Astrocyte (in vitro differentiated cells and primary cell): ENCODE measurements at regions not wholly inside any gene's neighbourhood (a gene's known extent, or its start where the extent isn't known, plus 50 kb on each side); places are given as distances from the start of the nearest gene placed in this dataset.

Source experiments
- DNase-seq: peaks from one replicate; pipeline ENCODE4 v3.0.0-alpha.2; 2010; ENCODE audit warnings: low read depth
- FAIRE-seq: peaks from 2 replicates; lab custom pipeline; 2011; peaks lifted over from hg19 to GRCh38; lab: Jason Lieb, UNC
- H2AFZ ChIP-seq: 2 replicates; pipeline ENCODE4 v1.6.0; 2012; ENCODE audit warnings: low read depth, low read length, inconsistent platforms
- H3K27ac ChIP-seq: 2 replicates; pipeline ENCODE4 v1.5.1; 2011; ENCODE audit warnings: low read depth, low read length, inconsistent platforms
- H3K27me3 ChIP-seq: 2 replicates; pipeline ENCODE4 v1.6.0; 2011; ENCODE audit warnings: low read length, inconsistent platforms; ENCODE audit not compliant: insufficient read depth
- H3K36me3 ChIP-seq: 2 replicates; pipeline ENCODE4 v1.5.1; 2011; ENCODE audit warnings: low read length, inconsistent platforms; ENCODE audit not compliant: insufficient read depth
- H3K4me1 ChIP-seq: 2 replicates; pipeline ENCODE4 v1.5.1; 2011; ENCODE audit warnings: low read length, inconsistent platforms; ENCODE audit not compliant: insufficient read depth
- H3K4me2 ChIP-seq: 2 replicates; pipeline ENCODE4 v1.6.0; 2012; ENCODE audit warnings: low read length, inconsistent platforms
- H3K4me3 ChIP-seq: 2 replicates; pipeline ENCODE4 v1.5.1; 2011; ENCODE audit warnings: low read depth, mild to moderate bottlenecking, low read length, inconsistent platforms; ENCODE audit not compliant: insufficient read depth
- H3K79me2 ChIP-seq: 2 replicates; pipeline ENCODE4 v1.6.0; 2012; ENCODE audit warnings: mild to moderate bottlenecking, low read length, inconsistent platforms; ENCODE audit not compliant: insufficient read depth
- H3K9ac ChIP-seq: 2 replicates; pipeline ENCODE4 v1.6.0; 2012; ENCODE audit warnings: mild to moderate bottlenecking, low read length, inconsistent platforms
- H3K9me3 ChIP-seq: 2 replicates; pipeline ENCODE4 v1.5.1; 2012; ENCODE audit warnings: low read depth, mild to moderate bottlenecking, low read length, inconsistent platforms; ENCODE audit not compliant: insufficient read depth
- H4K20me1 ChIP-seq: 2 replicates; pipeline ENCODE4 v1.6.0; 2012; ENCODE audit warnings: low read length, inconsistent platforms; ENCODE audit not compliant: insufficient read depth
- H3K27ac Mint-ChIP-seq: one replicate; pipeline ENCODE4 v1.8.0; 2021; ENCODE audit warnings: mild to moderate bottlenecking, mixed read lengths; ENCODE audit not compliant: unreplicated experiment
- H3K27me3 Mint-ChIP-seq: one replicate; pipeline ENCODE4 v1.8.0; 2021; ENCODE audit warnings: low read depth, mixed read lengths; ENCODE audit not compliant: unreplicated experiment
- H3K36me3 Mint-ChIP-seq: one replicate; pipeline ENCODE4 v1.8.0; 2021; ENCODE audit warnings: low read depth, mixed read lengths; ENCODE audit not compliant: unreplicated experiment
- H3K4me1 Mint-ChIP-seq: one replicate; pipeline ENCODE4 v1.8.0; 2021; ENCODE audit warnings: low read depth, mixed read lengths; ENCODE audit not compliant: unreplicated experiment
- H3K4me3 Mint-ChIP-seq: one replicate; pipeline ENCODE4 v1.8.0; 2021; ENCODE audit warnings: mild to moderate bottlenecking, moderate library complexity, mixed read lengths; ENCODE audit not compliant: unreplicated experiment
- H3K9me3 Mint-ChIP-seq: one replicate; pipeline ENCODE4 v1.8.0; 2021; ENCODE audit warnings: mild to moderate bottlenecking, mixed read lengths; ENCODE audit not compliant: unreplicated experiment
- EZH2 ChIP-seq: IDR thresholded peaks from 2 replicates; pipeline ENCODE4 v1.6.1; 2012; ENCODE audit warnings: mild to moderate bottlenecking, low read length, inconsistent platforms; ENCODE audit not compliant: insufficient read depth
- TF ChIP-seq, protein P1 (sequence below): IDR thresholded peaks from 2 replicates; pipeline ENCODE4 v1.5.1; 2011; ENCODE audit warnings: low read depth, mild to moderate bottlenecking, inconsistent platforms, low read length, moderate library complexity; ENCODE audit not compliant: insufficient read depth

DNA sequence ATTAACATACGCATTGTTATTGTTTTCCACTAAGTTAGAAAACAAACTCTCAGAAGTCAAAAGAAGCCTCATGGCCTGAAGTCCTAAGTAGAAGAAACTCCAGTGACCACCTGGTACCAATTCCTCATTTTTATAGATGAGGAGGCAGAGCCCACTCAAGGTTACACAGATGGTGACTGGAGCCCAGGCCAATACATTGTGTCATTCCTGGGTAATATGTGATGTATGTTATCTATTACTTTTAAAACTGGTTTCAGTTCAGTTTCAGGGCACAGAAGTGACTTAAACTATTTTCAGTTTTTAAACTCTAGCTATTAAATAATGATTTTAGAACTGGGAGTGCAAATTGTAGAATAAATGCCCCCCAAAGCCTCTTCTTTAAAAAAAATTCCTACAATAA is 66.7 kb upstream of the STXBP5L start:
- Histone ChIP-seq H3K27ac (no peak overlapping the region), H3K9me3 (no peaks in the 10 kb centered on the region), H3K9ac (no peak overlapping the region), H3K79me2 (no peaks in the 10 kb centered on the region), H3K4me1 (no peaks in the 10 kb centered on the region), H3K4me3 (no peak overlapping the region), H3K4me2 (no peak overlapping the region), H3K27me3 (no peaks in the 10 kb centered on the region), H4K20me1 (no peaks in the 10 kb centered on the region), H3K36me3 (no peaks in the 10 kb centered on the region), H2AFZ (no peak overlapping the region)
- H3K36me3 Mint-ChIP-seq, result no peaks in the 10 kb centered on the region
- FAIRE-seq (no peak), DNase-seq (no peak)
- no peak overlapping the region for H3K27ac Mint-ChIP-seq
- no peaks in the 10 kb centered on the region for H3K27me3 Mint-ChIP-seq
- H3K4me3 Mint-ChIP-seq, result no peak overlapping the region
- no peak for TF ChIP-seq EZH2
- TF ChIP-seq, protein P1, sequence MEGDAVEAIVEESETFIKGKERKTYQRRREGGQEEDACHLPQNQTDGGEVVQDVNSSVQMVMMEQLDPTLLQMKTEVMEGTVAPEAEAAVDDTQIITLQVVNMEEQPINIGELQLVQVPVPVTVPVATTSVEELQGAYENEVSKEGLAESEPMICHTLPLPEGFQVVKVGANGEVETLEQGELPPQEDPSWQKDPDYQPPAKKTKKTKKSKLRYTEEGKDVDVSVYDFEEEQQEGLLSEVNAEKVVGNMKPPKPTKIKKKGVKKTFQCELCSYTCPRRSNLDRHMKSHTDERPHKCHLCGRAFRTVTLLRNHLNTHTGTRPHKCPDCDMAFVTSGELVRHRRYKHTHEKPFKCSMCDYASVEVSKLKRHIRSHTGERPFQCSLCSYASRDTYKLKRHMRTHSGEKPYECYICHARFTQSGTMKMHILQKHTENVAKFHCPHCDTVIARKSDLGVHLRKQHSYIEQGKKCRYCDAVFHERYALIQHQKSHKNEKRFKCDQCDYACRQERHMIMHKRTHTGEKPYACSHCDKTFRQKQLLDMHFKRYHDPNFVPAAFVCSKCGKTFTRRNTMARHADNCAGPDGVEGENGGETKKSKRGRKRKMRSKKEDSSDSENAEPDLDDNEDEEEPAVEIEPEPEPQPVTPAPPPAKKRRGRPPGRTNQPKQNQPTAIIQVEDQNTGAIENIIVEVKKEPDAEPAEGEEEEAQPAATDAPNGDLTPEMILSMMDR, result no peak
- H3K4me1 Mint-ChIP-seq, result peaks cover 2% of the 10 kb centered on the region
- H3K9me3 Mint-ChIP-seq, result no peaks in the 10 kb centered on the region

DNA sequence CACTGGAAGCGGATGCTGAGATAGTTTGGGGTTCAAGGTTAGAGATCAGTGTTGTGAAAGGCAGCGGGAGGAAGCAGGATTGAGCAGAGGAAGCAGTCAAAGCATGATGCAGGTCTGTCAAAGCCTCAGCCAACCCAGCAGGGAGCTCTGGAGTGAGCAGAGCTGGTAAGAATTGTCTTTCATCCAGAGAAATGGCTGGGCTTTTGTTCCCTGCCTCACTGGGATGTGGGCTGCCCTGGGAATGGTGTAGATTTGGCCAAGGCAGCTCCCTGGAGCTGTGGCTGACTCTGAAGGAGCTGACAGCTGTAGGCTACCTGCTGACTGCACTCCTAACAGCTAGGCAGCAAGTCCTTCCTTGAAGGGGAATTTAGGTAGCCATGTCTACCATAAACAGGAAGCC is 61.9 kb upstream of the STXBP5L start:
- FAIRE-seq, result no peak
- Histone ChIP-seq H4K20me1 (no peaks in the 10 kb centered on the region), H3K27ac (no peak overlapping the region), H2AFZ (no peak overlapping the region), H3K4me1 (no peaks in the 10 kb centered on the region), H3K79me2 (no peaks in the 10 kb centered on the region), H3K4me2 (no peak overlapping the region), H3K9me3 (no peaks in the 10 kb centered on the region), H3K9ac (no peak overlapping the region), H3K27me3 (no peaks in the 10 kb centered on the region), H3K36me3 (no peaks in the 10 kb centered on the region), H3K4me3 (no peak overlapping the region)
- Mint-ChIP-seq H3K27me3 (no peaks in the 10 kb centered on the region), H3K27ac (no peak overlapping the region), H3K36me3 (no peaks in the 10 kb centered on the region), H3K4me1 (peaks cover 4% of the 10 kb centered on the region), H3K9me3 (no peaks in the 10 kb centered on the region), H3K4me3 (no peak overlapping the region)
- TF ChIP-seq, protein P1, result no peak
- TF ChIP-seq EZH2, result no peak
- DNase-seq, result no peak

DNA sequence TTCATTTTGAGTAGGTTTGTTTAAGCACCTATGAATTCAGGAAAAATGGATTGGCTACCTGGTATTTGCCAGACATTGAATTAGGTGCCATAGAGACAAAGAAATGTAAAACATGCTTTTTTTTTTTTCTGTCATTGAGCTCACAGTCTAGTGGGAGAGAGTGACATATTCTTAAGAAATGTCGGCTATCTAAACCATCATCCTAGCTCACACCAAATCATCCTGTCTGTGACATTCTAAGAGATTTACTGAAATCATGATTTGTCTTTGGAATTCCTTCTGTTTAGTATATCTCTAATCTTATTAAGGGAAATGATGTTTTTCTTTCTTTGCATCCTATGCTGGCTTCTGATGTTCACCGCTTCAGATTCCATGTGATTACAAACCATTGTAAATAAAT is 59.5 kb upstream of the STXBP5L start:
- Histone ChIP-seq H3K9me3 (no peaks in the 10 kb centered on the region), H2AFZ (no peak overlapping the region), H3K4me1 (no peaks in the 10 kb centered on the region), H3K4me3 (no peak overlapping the region), H4K20me1 (no peaks in the 10 kb centered on the region), H3K36me3 (no peaks in the 10 kb centered on the region), H3K4me2 (no peak overlapping the region), H3K9ac (no peak overlapping the region), H3K79me2 (no peaks in the 10 kb centered on the region), H3K27ac (no peak overlapping the region), H3K27me3 (no peaks in the 10 kb centered on the region)
- Mint-ChIP-seq H3K27ac (peak overlapping the region; percentile 63), H3K36me3 (no peaks in the 10 kb centered on the region), H3K4me3 (no peak overlapping the region), H3K27me3 (no peaks in the 10 kb centered on the region), H3K9me3 (no peaks in the 10 kb centered on the region), H3K4me1 (peaks cover 4% of the 10 kb centered on the region)
- TF ChIP-seq, protein P1, result no peak
- no peak for TF ChIP-seq EZH2
- DNase-seq (no peak), FAIRE-seq (peak; percentile 20)
